HepG2 (cell line): ENCODE measurements at regions not wholly inside any gene's neighbourhood (a gene's known extent, or its start where the extent isn't known, plus 50 kb on each side); places are given as distances from the start of the nearest gene placed in this dataset.

Source experiments
- ATAC-seq: fragments of 200-7000 bp; cut with Tn5 transposase; 3 replicates; pipeline ENCODE4 v1.9.1; 2020; ENCODE audit warnings: mild to moderate bottlenecking, moderate library complexity
- BruUV-seq: library from RNA; stranded (reverse); fragments of 400-500 nt; replicated peaks from 2 replicates; lab custom pipeline; 2021; lab: Mats Ljungman, UMichigan
- CTCF ChIA-PET: fragments of 300-600 bp; formaldehyde crosslinking; extraction: SDS; loops from one replicate; lab custom pipeline; 2021; ENCODE audit warnings: low total read pairs, inconsistent platforms, low intra/inter-chr PET ratio; lab: Yijun Ruan, JAX
- POLR2A ChIA-PET: fragments of 350-600 bp; sonication (Branson Sonifier 250); formaldehyde crosslinking; loops from one replicate; lab custom pipeline; 2020; ENCODE audit warnings: antibody characterized with exemption, inconsistent platforms; lab: Yijun Ruan, JAX
- DNase-seq: peaks from one replicate; pipeline ENCODE4 v3.0.0-alpha.2; 2015; ENCODE audit warnings: low spot score
- FAIRE-seq: peaks from 3 replicates; lab custom pipeline; 2011; peaks lifted over from hg19 to GRCh38; lab: Jason Lieb, UNC
- H2AFZ ChIP-seq: one replicate; pipeline ENCODE4 v1.6.1; 2011; ENCODE audit warnings: low read length, inconsistent platforms
- H3K27ac ChIP-seq: fragments of 300-600 bp; 3 replicates; pipeline ENCODE4 v1.8.0; 2011; ENCODE audit warnings: mixed run types, mild to moderate bottlenecking, mixed read lengths, low read length, inconsistent platforms; ENCODE audit not compliant: insufficient read depth; ENCODE audit errors: extremely low read length
- H3K27me3 ChIP-seq, 2 experiments: fragments of 200-600 bp in 1 of 2; 2 replicates in 1 of 2; 3 replicates in 1 of 2; pipeline versions ENCODE4 v1.6.0 to v1.8.0; 2011; ENCODE audit warnings: low read length in 2 of 2, mild to moderate bottlenecking in 2 of 2, moderate library complexity in 2 of 2, inconsistent platforms in 1 of 2; ENCODE audit not compliant: insufficient read depth in 2 of 2, control insufficient read depth in 1 of 2
- H3K36me3 ChIP-seq, 2 experiments: fragments of 200-600 bp in 1 of 2; replicated peaks in 1 of 2; 2 replicates in 1 of 2; 3 replicates in 1 of 2; pipeline versions ENCODE4 v1.5.1 to v1.8.0; 2011; ENCODE audit warnings: low read length in 2 of 2, inconsistent platforms in 1 of 2; ENCODE audit not compliant: insufficient read depth in 2 of 2, control insufficient read depth in 1 of 2
- H3K4me1 ChIP-seq: 2 replicates; pipeline ENCODE4 v1.5.1; 2012; ENCODE audit warnings: low read length, inconsistent platforms; ENCODE audit not compliant: insufficient read depth
- H3K4me2 ChIP-seq: 2 replicates; pipeline ENCODE4 v1.6.0; 2011; ENCODE audit warnings: low read depth, low read length, inconsistent platforms
- H3K4me3 ChIP-seq, 3 experiments: fragments of 200-600 bp in 1 of 3; sonication (generic), shearing (Covaris generic) in 1 of 3; replicated peaks in 1 of 3; 2 replicates each; pipeline ENCODE4 v1.5.1; 2011 to 2016; ENCODE audit warnings: low read length in 3 of 3, inconsistent platforms in 2 of 3, low read depth in 2 of 3, mild to moderate bottlenecking in 2 of 3, control low read depth in 1 of 3, mixed read lengths in 1 of 3; ENCODE audit not compliant: insufficient read depth in 1 of 3
- H3K79me2 ChIP-seq: one replicate; pipeline ENCODE4 v1.6.1; 2011; ENCODE audit warnings: low read length, inconsistent platforms; ENCODE audit not compliant: insufficient read depth
- H3K9ac ChIP-seq: 2 replicates; pipeline ENCODE4 v1.6.0; 2011; ENCODE audit warnings: mild to moderate bottlenecking, low read depth, low read length, inconsistent platforms; ENCODE audit not compliant: insufficient read depth
- H3K9me3 ChIP-seq: 2 replicates; pipeline ENCODE4 v1.5.1; 2012; ENCODE audit warnings: mild to moderate bottlenecking, low read length
- H4K20me1 ChIP-seq: 2 replicates; pipeline ENCODE4 v1.6.0; 2011; ENCODE audit warnings: inconsistent platforms, mild to moderate bottlenecking, low read length, moderate library complexity; ENCODE audit not compliant: insufficient read depth
- CHCHD3 ChIP-seq: sonication (generic); formaldehyde crosslinking; IDR thresholded peaks from 2 replicates; pipeline ENCODE4 v1.8.0; 2022; ENCODE audit warnings: mild to moderate bottlenecking, missing genetic modification reagents, moderate library complexity
- FOXO1 ChIP-seq: sonication (generic); formaldehyde crosslinking; IDR thresholded peaks from 2 replicates; pipeline ENCODE4 v1.4.0; 2020; ENCODE audit warnings: missing genetic modification reagents
- GATAD1 ChIP-seq: IDR thresholded peaks from 2 replicates; pipeline ENCODE4 v1.6.1; 2016; ENCODE audit warnings: missing genetic modification reagents, missing compliant biosample characterization
- GFI1 ChIP-seq: sonication (generic); formaldehyde crosslinking; IDR thresholded peaks from 2 replicates; pipeline ENCODE4 v1.5.0; 2020; ENCODE audit warnings: missing genetic modification reagents, mild to moderate bottlenecking, borderline replicate concordance
- KLF12 ChIP-seq: sonication (generic); formaldehyde crosslinking; IDR thresholded peaks from 2 replicates; pipeline ENCODE4 v1.4.0; 2020; ENCODE audit warnings: missing genetic modification reagents, borderline replicate concordance
- KMT2B ChIP-seq: IDR thresholded peaks from 2 replicates; pipeline ENCODE4 v1.6.1; 2016; ENCODE audit warnings: missing genetic modification reagents, missing compliant biosample characterization
- MEIS2 ChIP-seq: sonication (generic); formaldehyde crosslinking; IDR thresholded peaks from 2 replicates; pipeline ENCODE4 v1.9.0; 2021; ENCODE audit warnings: mild to moderate bottlenecking, missing genetic modification reagents
- MTA1 ChIP-seq: sonication (generic); formaldehyde crosslinking; IDR thresholded peaks from 2 replicates; pipeline ENCODE4 v1.4.0; 2020; ENCODE audit warnings: missing genetic modification reagents, mild to moderate bottlenecking, borderline replicate concordance
- NFE2L1 ChIP-seq: sonication (generic); formaldehyde crosslinking; IDR thresholded peaks from 2 replicates; pipeline ENCODE4 v1.4.0; 2020; ENCODE audit warnings: missing genetic modification reagents, mild to moderate bottlenecking, borderline replicate concordance
- PLRG1 ChIP-seq: fragments of 450-650 bp; conservative IDR thresholded peaks from 2 replicates; pipeline ENCODE4 v1.6.1; 2016
- POLR2G ChIP-seq: fragments of 200-400 bp; formaldehyde crosslinking; IDR thresholded peaks from 2 replicates; pipeline ENCODE4 v1.6.1; 2018; ENCODE audit warnings: mild to moderate bottlenecking, low read depth, low read length, moderate library complexity
- RBM22 ChIP-seq: fragments of 200-400 bp; formaldehyde crosslinking; optimal IDR thresholded peaks from 2 replicates; pipeline ENCODE3; 2017; ENCODE audit warnings: mild to moderate bottlenecking, low read length, moderate library complexity
- RCOR2 ChIP-seq: IDR thresholded peaks from 2 replicates; pipeline ENCODE4 v1.6.1; 2016; ENCODE audit warnings: missing biosample characterization, missing genetic modification reagents
- TSC22D2 ChIP-seq: sonication (generic); formaldehyde crosslinking; IDR thresholded peaks from 2 replicates; pipeline ENCODE4 v1.5.1; 2020; ENCODE audit warnings: missing genetic modification reagents, mild to moderate bottlenecking, borderline replicate concordance
- ZNF557 ChIP-seq: sonication (generic); formaldehyde crosslinking; IDR thresholded peaks from 2 replicates; pipeline ENCODE4 v1.4.0; 2020; ENCODE audit warnings: missing genetic modification reagents
- ZSCAN12 ChIP-seq: sonication (generic); formaldehyde crosslinking; IDR thresholded peaks from 2 replicates; pipeline ENCODE4 v1.9.0; 2021; ENCODE audit warnings: mild to moderate bottlenecking, missing genetic modification reagents
- WGBS: methylation state at CpG from one replicate; pipeline ENCODE4 v1.1.6; 2017; ENCODE audit warnings: low lambda C conversion rate; 5-methylcytosine and 5-hydroxymethylcytosine counted together
- in situ Hi-C: cut with HindIII; loops from 2 replicates; pipeline ENCODE4 v1.10.0; 2017; ENCODE audit warnings: low pct_unique_long_range_greater_than_20kb; ENCODE audit not compliant: extremely low pct_ligation_motif_present
- intact Hi-C: fragments of 100-400 bp; cut with micrococcal nuclease; formaldehyde crosslinking; loops from one replicate; pipeline ENCODE4 v1.10.0; 2022; ENCODE audit not compliant: unreplicated experiment
- TF ChIP-seq, protein P1 (sequence below): IDR thresholded peaks from 2 replicates; pipeline ENCODE4 v1.6.1; 2012; ENCODE audit warnings: low read length, improper control_type of control experiment
- TF ChIP-seq, protein P2 (sequence below): sonication (generic); formaldehyde crosslinking; IDR thresholded peaks from 2 replicates; pipeline ENCODE4 v1.4.0; 2020; ENCODE audit warnings: missing genetic modification reagents; ENCODE audit errors: not compliant biosample characterization
- TF ChIP-seq, protein P3 (sequence below): sonication (generic); formaldehyde crosslinking; conservative IDR thresholded peaks from 2 replicates; pipeline ENCODE4 v1.8.0; 2022; ENCODE audit warnings: missing genetic modification reagents

DNA sequence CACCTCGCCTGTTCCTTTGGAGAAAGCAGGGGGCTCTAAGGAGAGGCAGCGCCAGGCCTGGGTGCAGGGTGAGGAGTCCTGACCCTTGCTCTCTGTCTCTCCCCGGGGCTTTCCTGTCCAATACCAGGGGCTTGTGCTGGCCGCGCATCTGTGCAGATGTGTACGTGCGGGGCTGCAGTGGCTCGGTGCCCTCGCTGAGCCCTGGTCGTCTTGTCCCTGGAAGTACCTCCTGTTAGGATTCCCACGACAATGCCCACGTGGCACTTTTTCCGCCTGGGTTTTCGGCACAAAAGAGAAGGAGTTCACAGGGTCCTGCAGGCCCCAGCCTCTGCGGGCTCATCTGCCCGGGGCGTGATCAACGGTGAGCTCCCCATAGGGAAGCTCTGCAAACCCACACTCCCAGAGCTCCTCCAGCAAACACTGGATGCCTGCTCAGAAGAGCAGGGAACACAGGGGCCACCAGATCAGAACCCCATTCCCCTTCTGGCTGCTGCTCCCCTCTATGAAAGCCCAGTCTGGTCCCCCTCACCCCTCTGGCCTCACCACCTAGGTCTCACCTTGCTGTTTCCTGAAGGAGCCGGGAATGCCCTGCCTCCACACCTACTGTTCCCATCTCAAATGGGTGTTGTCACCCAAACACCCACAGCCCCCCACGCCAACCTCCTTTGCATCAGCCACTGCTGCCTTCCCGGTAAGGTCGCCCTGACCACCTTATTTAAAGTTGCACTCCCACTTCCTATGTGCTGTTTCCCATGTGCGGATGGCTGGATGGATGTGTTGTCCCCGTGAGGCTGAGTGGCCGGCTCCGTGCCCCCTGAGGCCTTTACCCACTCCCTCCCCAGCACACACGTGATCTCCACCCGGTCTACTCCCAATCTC lies 62.6 kb upstream of the PRR20G start:
- DNase-seq (no peak), ATAC-seq (no peak), FAIRE-seq (no peak)
- Histone ChIP-seq H2AFZ (no peak overlapping the region), H3K9me3 (peaks cover 4% of the 10 kb centered on the region; the same call in 1 of the 2 replicates), H3K27me3 (peaks cover 4 to 29% of the 10 kb centered on the region in 2 experiments; a peak in 3 of 5 replicates), H3K4me3 (no peak overlapping the region), H3K79me2 (no peaks in the 10 kb centered on the region), H3K27ac (no peak overlapping the region), H4K20me1 (no peaks in the 10 kb centered on the region), H3K9ac (no peak overlapping the region), H3K4me1 (no peaks in the 10 kb centered on the region), H3K36me3 (no peaks in the 10 kb centered on the region), H3K4me2 (no peak overlapping the region)
- TF ChIP-seq POLR2G (no peak), MTA1 (CRISPR knock-in tag) (no peak), TSC22D2 (CRISPR knock-in tag) (no peak), RBM22 (no peak), NFE2L1 (no peak), MEIS2 (no peak), ZSCAN12 (CRISPR knock-in tag) (no peak), GATAD1 (CRISPR knock-in tag) (no peak), RCOR2 (no peak), PLRG1 (no peak), ZNF557 (CRISPR knock-in tag) (no peak), KLF12 (CRISPR knock-in tag) (no peak), CHCHD3 (CRISPR knock-in tag) (no peak), GFI1 (CRISPR knock-in tag) (no peak), KMT2B (CRISPR knock-in tag) (no peak), FOXO1 (CRISPR knock-in tag) (no peak)
- TF ChIP-seq, protein P1, sequence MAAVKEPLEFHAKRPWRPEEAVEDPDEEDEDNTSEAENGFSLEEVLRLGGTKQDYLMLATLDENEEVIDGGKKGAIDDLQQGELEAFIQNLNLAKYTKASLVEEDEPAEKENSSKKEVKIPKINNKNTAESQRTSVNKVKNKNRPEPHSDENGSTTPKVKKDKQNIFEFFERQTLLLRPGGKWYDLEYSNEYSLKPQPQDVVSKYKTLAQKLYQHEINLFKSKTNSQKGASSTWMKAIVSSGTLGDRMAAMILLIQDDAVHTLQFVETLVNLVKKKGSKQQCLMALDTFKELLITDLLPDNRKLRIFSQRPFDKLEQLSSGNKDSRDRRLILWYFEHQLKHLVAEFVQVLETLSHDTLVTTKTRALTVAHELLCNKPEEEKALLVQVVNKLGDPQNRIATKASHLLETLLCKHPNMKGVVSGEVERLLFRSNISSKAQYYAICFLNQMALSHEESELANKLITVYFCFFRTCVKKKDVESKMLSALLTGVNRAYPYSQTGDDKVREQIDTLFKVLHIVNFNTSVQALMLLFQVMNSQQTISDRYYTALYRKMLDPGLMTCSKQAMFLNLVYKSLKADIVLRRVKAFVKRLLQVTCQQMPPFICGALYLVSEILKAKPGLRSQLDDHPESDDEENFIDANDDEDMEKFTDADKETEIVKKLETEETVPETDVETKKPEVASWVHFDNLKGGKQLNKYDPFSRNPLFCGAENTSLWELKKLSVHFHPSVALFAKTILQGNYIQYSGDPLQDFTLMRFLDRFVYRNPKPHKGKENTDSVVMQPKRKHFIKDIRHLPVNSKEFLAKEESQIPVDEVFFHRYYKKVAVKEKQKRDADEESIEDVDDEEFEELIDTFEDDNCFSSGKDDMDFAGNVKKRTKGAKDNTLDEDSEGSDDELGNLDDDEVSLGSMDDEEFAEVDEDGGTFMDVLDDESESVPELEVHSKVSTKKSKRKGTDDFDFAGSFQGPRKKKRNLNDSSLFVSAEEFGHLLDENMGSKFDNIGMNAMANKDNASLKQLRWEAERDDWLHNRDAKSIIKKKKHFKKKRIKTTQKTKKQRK, result no peak
- TF ChIP-seq, protein P2, sequence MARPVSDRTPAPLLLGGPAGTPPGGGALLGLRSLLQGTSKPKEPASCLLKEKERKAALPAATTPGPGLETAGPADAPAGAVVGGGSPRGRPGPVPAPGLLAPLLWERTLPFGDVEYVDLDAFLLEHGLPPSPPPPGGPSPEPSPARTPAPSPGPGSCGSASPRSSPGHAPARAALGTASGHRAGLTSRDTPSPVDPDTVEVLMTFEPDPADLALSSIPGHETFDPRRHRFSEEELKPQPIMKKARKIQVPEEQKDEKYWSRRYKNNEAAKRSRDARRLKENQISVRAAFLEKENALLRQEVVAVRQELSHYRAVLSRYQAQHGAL (CRISPR knock-in tag), result no peak
- TF ChIP-seq, protein P3, sequence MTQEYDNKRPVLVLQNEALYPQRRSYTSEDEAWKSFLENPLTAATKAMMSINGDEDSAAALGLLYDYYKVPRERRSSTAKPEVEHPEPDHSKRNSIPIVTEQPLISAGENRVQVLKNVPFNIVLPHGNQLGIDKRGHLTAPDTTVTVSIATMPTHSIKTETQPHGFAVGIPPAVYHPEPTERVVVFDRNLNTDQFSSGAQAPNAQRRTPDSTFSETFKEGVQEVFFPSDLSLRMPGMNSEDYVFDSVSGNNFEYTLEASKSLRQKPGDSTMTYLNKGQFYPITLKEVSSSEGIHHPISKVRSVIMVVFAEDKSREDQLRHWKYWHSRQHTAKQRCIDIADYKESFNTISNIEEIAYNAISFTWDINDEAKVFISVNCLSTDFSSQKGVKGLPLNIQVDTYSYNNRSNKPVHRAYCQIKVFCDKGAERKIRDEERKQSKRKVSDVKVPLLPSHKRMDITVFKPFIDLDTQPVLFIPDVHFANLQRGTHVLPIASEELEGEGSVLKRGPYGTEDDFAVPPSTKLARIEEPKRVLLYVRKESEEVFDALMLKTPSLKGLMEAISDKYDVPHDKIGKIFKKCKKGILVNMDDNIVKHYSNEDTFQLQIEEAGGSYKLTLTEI (CRISPR knock-in tag), result no peak
- no TSS peak for BruUV-seq
- in situ Hi-C loops, result no loop called here
- ChIA-PET POLR2A (no interaction called here), CTCF (no interaction called here)
- whole genome bisulfite sequencing, result 35% methylated on average over 23 of the region's 28 CpGs
- intact Hi-C loops, result no loop called here
